HepG2 (cell line): ENCODE measurements at regions not wholly inside any gene's neighbourhood (a gene's known extent, or its start where the extent isn't known, plus 50 kb on each side); places are given as distances from the start of the nearest gene placed in this dataset.

Experiments
- ATAC-seq: fragments of 200-7000 bp; cut with Tn5 transposase; 3 replicates; pipeline ENCODE4 v1.9.1; 2020; ENCODE audit warnings: mild to moderate bottlenecking, moderate library complexity
- BruUV-seq: library from RNA; stranded (reverse); fragments of 400-500 nt; replicated peaks from 2 replicates; lab custom pipeline; 2021; lab: Mats Ljungman, UMichigan
- CTCF ChIA-PET: fragments of 300-600 bp; formaldehyde crosslinking; extraction: SDS; loops from one replicate; lab custom pipeline; 2021; ENCODE audit warnings: low total read pairs, inconsistent platforms, low intra/inter-chr PET ratio; lab: Yijun Ruan, JAX
- POLR2A ChIA-PET: fragments of 350-600 bp; sonication (Branson Sonifier 250); formaldehyde crosslinking; loops from one replicate; lab custom pipeline; 2020; ENCODE audit warnings: antibody characterized with exemption, inconsistent platforms; lab: Yijun Ruan, JAX
- DNase-seq: peaks from one replicate; pipeline ENCODE4 v3.0.0-alpha.2; 2015; ENCODE audit warnings: low spot score
- FAIRE-seq: peaks from 3 replicates; lab custom pipeline; 2011; peaks lifted over from hg19 to GRCh38; lab: Jason Lieb, UNC
- H2AFZ ChIP-seq: one replicate; pipeline ENCODE4 v1.6.1; 2011; ENCODE audit warnings: low read length, inconsistent platforms
- H3K27ac ChIP-seq: fragments of 300-600 bp; 3 replicates; pipeline ENCODE4 v1.8.0; 2011; ENCODE audit warnings: mixed run types, mild to moderate bottlenecking, mixed read lengths, low read length, inconsistent platforms; ENCODE audit not compliant: insufficient read depth; ENCODE audit errors: extremely low read length
- H3K27me3 ChIP-seq, 2 experiments: fragments of 200-600 bp in 1 of 2; 2 replicates in 1 of 2; 3 replicates in 1 of 2; pipeline versions ENCODE4 v1.6.0 to v1.8.0; 2011; ENCODE audit warnings: low read length in 2 of 2, mild to moderate bottlenecking in 2 of 2, moderate library complexity in 2 of 2, inconsistent platforms in 1 of 2; ENCODE audit not compliant: insufficient read depth in 2 of 2, control insufficient read depth in 1 of 2
- H3K36me3 ChIP-seq, 2 experiments: fragments of 200-600 bp in 1 of 2; replicated peaks in 1 of 2; 2 replicates in 1 of 2; 3 replicates in 1 of 2; pipeline versions ENCODE4 v1.5.1 to v1.8.0; 2011; ENCODE audit warnings: low read length in 2 of 2, inconsistent platforms in 1 of 2; ENCODE audit not compliant: insufficient read depth in 2 of 2, control insufficient read depth in 1 of 2
- H3K4me1 ChIP-seq: 2 replicates; pipeline ENCODE4 v1.5.1; 2012; ENCODE audit warnings: low read length, inconsistent platforms; ENCODE audit not compliant: insufficient read depth
- H3K4me2 ChIP-seq: 2 replicates; pipeline ENCODE4 v1.6.0; 2011; ENCODE audit warnings: low read depth, low read length, inconsistent platforms
- H3K4me3 ChIP-seq, 3 experiments: fragments of 200-600 bp in 1 of 3; sonication (generic), shearing (Covaris generic) in 1 of 3; replicated peaks in 1 of 3; 2 replicates each; pipeline ENCODE4 v1.5.1; 2011 to 2016; ENCODE audit warnings: low read length in 3 of 3, inconsistent platforms in 2 of 3, low read depth in 2 of 3, mild to moderate bottlenecking in 2 of 3, control low read depth in 1 of 3, mixed read lengths in 1 of 3; ENCODE audit not compliant: insufficient read depth in 1 of 3
- H3K79me2 ChIP-seq: one replicate; pipeline ENCODE4 v1.6.1; 2011; ENCODE audit warnings: low read length, inconsistent platforms; ENCODE audit not compliant: insufficient read depth
- H3K9ac ChIP-seq: 2 replicates; pipeline ENCODE4 v1.6.0; 2011; ENCODE audit warnings: mild to moderate bottlenecking, low read depth, low read length, inconsistent platforms; ENCODE audit not compliant: insufficient read depth
- H3K9me3 ChIP-seq: 2 replicates; pipeline ENCODE4 v1.5.1; 2012; ENCODE audit warnings: mild to moderate bottlenecking, low read length
- H4K20me1 ChIP-seq: 2 replicates; pipeline ENCODE4 v1.6.0; 2011; ENCODE audit warnings: inconsistent platforms, mild to moderate bottlenecking, low read length, moderate library complexity; ENCODE audit not compliant: insufficient read depth
- ATAD3A ChIP-seq: sonication (generic); formaldehyde crosslinking; IDR thresholded peaks from 2 replicates; pipeline ENCODE4 v1.4.0; 2020; ENCODE audit warnings: missing genetic modification reagents
- BCL6 ChIP-seq: IDR thresholded peaks from 2 replicates; pipeline ENCODE4 v1.6.1; 2016; ENCODE audit warnings: missing genetic modification reagents, missing compliant biosample characterization
- CBX1 ChIP-seq: IDR thresholded peaks from one replicate; pipeline ENCODE4 v1.6.1; 2016; ENCODE audit warnings: antibody characterized with exemption, low read depth
- FOXK1 ChIP-seq: sonication (generic); formaldehyde crosslinking; IDR thresholded peaks from 2 replicates; pipeline ENCODE4 v1.4.0; 2020; ENCODE audit warnings: low read depth, missing genetic modification reagents, borderline replicate concordance
- HOXA3 ChIP-seq: sonication (generic); formaldehyde crosslinking; IDR thresholded peaks from 2 replicates; pipeline ENCODE4 v1.5.0; 2020; ENCODE audit warnings: missing genetic modification reagents
- MAFG ChIP-seq: sonication (generic); formaldehyde crosslinking; IDR thresholded peaks from 2 replicates; pipeline ENCODE4 v1.5.1; 2020; ENCODE audit warnings: mild to moderate bottlenecking, missing genetic modification reagents
- PAX8 ChIP-seq: sonication (generic); formaldehyde crosslinking; IDR thresholded peaks from 2 replicates; pipeline ENCODE4 v1.8.0; 2022; ENCODE audit warnings: mild to moderate bottlenecking, missing genetic modification reagents, borderline replicate concordance
- SALL1 ChIP-seq: sonication (generic); formaldehyde crosslinking; IDR thresholded peaks from 2 replicates; pipeline ENCODE4 v1.8.0; 2022; ENCODE audit warnings: mild to moderate bottlenecking, missing genetic modification reagents
- SALL2 ChIP-seq: sonication (generic); formaldehyde crosslinking; IDR thresholded peaks from 2 replicates; pipeline ENCODE4 v1.8.1; 2023; ENCODE audit warnings: mild to moderate bottlenecking, missing genetic modification reagents, inconsistent platforms
- ZBTB7A ChIP-seq: sonication (generic); formaldehyde crosslinking; IDR thresholded peaks from 2 replicates; pipeline ENCODE4 v1.8.0; 2022; ENCODE audit warnings: mild to moderate bottlenecking, missing genetic modification reagents
- ZKSCAN5 ChIP-seq: sonication (generic); formaldehyde crosslinking; IDR thresholded peaks from 2 replicates; pipeline ENCODE4 v1.5.1; 2020; ENCODE audit warnings: mild to moderate bottlenecking, missing genetic modification reagents
- ZNF367 ChIP-seq: sonication (generic); formaldehyde crosslinking; IDR thresholded peaks from 2 replicates; pipeline ENCODE4 v1.4.0; 2020; ENCODE audit warnings: missing genetic modification reagents, borderline replicate concordance
- ZNF383 ChIP-seq: sonication (generic); formaldehyde crosslinking; IDR thresholded peaks from 2 replicates; pipeline ENCODE4 v1.4.0; 2020; ENCODE audit warnings: missing genetic modification reagents, mild to moderate bottlenecking, borderline replicate concordance
- ZNF44 ChIP-seq: sonication (generic); formaldehyde crosslinking; IDR thresholded peaks from 2 replicates; pipeline ENCODE4 v1.5.1; 2020; ENCODE audit warnings: mild to moderate bottlenecking, missing genetic modification reagents
- ZNF484 ChIP-seq: sonication (generic); formaldehyde crosslinking; IDR thresholded peaks from 2 replicates; pipeline ENCODE4 v1.5.1; 2020; ENCODE audit warnings: mild to moderate bottlenecking, low read depth, missing genetic modification reagents, borderline replicate concordance
- WGBS: methylation state at CpG from one replicate; pipeline ENCODE4 v1.1.6; 2017; ENCODE audit warnings: low lambda C conversion rate; 5-methylcytosine and 5-hydroxymethylcytosine counted together
- in situ Hi-C: cut with HindIII; loops from 2 replicates; pipeline ENCODE4 v1.10.0; 2017; ENCODE audit warnings: low pct_unique_long_range_greater_than_20kb; ENCODE audit not compliant: extremely low pct_ligation_motif_present
- intact Hi-C: fragments of 100-400 bp; cut with micrococcal nuclease; formaldehyde crosslinking; loops from one replicate; pipeline ENCODE4 v1.10.0; 2022; ENCODE audit not compliant: unreplicated experiment
- TF ChIP-seq, protein P1 (sequence below): sonication (generic); formaldehyde crosslinking; IDR thresholded peaks from 2 replicates; pipeline ENCODE4 v1.5.0; 2020; ENCODE audit warnings: mild to moderate bottlenecking, missing genetic modification reagents
- TF ChIP-seq, protein P2 (sequence below): sonication (generic); formaldehyde crosslinking; IDR thresholded peaks from 2 replicates; pipeline ENCODE4 v1.4.0; 2020; ENCODE audit warnings: missing genetic modification reagents, borderline replicate concordance
- TF ChIP-seq, protein P3 (sequence below): sonication (generic); formaldehyde crosslinking; IDR thresholded peaks from 2 replicates; pipeline ENCODE4; 2020; ENCODE audit warnings: missing genetic modification reagents, mild to moderate bottlenecking, borderline replicate concordance

DNA sequence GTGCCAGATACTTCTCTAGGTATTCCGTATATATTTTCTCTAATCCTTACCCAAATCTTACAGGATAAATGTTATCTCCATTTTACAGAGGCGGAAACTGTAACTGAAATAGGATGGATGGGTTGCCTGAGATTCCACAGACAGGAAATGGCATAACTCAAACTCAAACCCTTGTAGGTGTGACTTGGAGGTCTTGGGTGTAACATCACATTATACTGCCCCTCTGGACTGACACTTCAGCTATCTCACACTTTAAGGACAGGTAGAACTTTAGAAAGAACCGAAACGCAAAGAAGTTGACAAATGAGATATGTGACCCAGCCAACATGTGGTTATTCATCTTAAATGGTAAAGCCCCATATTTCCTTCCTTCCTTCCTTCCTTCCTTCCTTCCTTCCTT lies 122.1 kb downstream of the PDCD6IP start (continued):
- no peak for TF ChIP-seq BCL6
- no peak for TF ChIP-seq ZNF383 (CRISPR knock-in tag)
- no peak for TF ChIP-seq MAFG
- TF ChIP-seq, protein P1, sequence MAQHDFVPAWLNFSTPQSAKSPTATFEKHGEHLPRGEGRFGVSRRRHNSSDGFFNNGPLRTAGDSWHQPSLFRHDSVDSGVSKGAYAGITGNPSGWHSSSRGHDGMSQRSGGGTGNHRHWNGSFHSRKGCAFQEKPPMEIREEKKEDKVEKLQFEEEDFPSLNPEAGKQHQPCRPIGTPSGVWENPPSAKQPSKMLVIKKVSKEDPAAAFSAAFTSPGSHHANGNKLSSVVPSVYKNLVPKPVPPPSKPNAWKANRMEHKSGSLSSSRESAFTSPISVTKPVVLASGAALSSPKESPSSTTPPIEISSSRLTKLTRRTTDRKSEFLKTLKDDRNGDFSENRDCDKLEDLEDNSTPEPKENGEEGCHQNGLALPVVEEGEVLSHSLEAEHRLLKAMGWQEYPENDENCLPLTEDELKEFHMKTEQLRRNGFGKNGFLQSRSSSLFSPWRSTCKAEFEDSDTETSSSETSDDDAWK, result no peak
- no peak for TF ChIP-seq SALL2 (CRISPR knock-in tag)
- no peak for TF ChIP-seq ZBTB7A
- TF ChIP-seq, protein P2, sequence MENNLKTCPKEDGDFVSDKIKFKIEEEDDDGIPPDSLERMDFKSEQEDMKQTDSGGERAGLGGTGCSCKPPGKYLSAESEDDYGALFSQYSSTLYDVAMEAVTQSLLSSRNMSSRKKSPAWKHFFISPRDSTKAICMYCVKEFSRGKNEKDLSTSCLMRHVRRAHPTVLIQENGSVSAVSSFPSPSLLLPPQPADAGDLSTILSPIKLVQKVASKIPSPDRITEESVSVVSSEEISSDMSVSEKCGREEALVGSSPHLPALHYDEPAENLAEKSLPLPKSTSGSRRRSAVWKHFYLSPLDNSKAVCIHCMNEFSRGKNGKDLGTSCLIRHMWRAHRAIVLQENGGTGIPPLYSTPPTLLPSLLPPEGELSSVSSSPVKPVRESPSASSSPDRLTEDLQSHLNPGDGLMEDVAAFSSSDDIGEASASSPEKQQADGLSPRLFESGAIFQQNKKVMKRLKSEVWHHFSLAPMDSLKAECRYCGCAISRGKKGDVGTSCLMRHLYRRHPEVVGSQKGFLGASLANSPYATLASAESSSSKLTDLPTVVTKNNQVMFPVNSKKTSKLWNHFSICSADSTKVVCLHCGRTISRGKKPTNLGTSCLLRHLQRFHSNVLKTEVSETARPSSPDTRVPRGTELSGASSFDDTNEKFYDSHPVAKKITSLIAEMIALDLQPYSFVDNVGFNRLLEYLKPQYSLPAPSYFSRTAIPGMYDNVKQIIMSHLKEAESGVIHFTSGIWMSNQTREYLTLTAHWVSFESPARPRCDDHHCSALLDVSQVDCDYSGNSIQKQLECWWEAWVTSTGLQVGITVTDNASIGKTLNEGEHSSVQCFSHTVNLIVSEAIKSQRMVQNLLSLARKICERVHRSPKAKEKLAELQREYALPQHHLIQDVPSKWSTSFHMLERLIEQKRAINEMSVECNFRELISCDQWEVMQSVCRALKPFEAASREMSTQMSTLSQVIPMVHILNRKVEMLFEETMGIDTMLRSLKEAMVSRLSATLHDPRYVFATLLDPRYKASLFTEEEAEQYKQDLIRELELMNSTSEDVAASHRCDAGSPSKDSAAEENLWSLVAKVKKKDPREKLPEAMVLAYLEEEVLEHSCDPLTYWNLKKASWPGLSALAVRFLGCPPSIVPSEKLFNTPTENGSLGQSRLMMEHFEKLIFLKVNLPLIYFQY (CRISPR knock-in tag), result no peak
- TF ChIP-seq ZNF484 (CRISPR knock-in tag), result no peak

DNA sequence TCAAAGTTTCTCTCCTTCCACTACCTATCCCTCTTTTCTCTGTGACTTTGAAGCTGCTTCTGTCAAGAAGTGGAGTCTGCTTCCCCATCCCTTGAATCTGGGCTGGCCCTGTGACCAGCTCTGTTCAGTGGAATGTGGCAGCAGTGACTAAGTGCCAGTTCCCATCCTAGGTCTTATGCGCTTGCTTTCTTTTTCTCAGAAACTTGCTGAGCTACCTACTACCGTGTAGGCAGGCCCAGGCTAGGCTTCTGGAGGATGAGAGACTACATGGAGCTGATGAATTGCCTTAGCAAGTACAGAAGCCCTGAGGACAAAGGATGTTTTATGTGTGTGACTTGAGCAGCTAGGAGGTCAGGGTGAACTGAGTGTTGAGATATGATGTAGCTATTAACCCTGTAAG lies 123.2 kb downstream of the PDCD6IP start:
- in situ Hi-C loops (no loop called here), intact Hi-C loops (no loop called here)
- no peak overlapping the region for H3K4me3 ChIP-seq
- no peak overlapping the region for H3K27ac ChIP-seq
- ChIA-PET POLR2A (no interaction called here), CTCF (no interaction called here)
- no peaks in the 10 kb centered on the region for H3K9me3 ChIP-seq
- H3K9ac ChIP-seq, result no peak overlapping the region
- H4K20me1 ChIP-seq, result no peaks in the 10 kb centered on the region
- peaks cover 0 to 5% of the 10 kb centered on the region in 2 experiments; a peak in 1 of 5 replicates for H3K27me3 ChIP-seq
- no peaks in the 10 kb centered on the region for H3K79me2 ChIP-seq
- TF ChIP-seq ATAD3A (CRISPR knock-in tag) (no peak), ZKSCAN5 (CRISPR knock-in tag) (no peak), ZNF367 (no peak), ZNF44 (CRISPR knock-in tag) (no peak), SALL1 (no peak), FOXK1 (CRISPR knock-in tag) (no peak), CBX1 (no peak), HOXA3 (CRISPR knock-in tag) (no peak), PAX8 (CRISPR knock-in tag) (no peak)
- TF ChIP-seq, protein P3, sequence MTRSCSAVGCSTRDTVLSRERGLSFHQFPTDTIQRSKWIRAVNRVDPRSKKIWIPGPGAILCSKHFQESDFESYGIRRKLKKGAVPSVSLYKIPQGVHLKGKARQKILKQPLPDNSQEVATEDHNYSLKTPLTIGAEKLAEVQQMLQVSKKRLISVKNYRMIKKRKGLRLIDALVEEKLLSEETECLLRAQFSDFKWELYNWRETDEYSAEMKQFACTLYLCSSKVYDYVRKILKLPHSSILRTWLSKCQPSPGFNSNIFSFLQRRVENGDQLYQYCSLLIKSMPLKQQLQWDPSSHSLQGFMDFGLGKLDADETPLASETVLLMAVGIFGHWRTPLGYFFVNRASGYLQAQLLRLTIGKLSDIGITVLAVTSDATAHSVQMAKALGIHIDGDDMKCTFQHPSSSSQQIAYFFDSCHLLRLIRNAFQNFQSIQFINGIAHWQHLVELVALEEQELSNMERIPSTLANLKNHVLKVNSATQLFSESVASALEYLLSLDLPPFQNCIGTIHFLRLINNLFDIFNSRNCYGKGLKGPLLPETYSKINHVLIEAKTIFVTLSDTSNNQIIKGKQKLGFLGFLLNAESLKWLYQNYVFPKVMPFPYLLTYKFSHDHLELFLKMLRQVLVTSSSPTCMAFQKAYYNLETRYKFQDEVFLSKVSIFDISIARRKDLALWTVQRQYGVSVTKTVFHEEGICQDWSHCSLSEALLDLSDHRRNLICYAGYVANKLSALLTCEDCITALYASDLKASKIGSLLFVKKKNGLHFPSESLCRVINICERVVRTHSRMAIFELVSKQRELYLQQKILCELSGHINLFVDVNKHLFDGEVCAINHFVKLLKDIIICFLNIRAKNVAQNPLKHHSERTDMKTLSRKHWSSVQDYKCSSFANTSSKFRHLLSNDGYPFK (CRISPR knock-in tag), result no peak
- H2AFZ ChIP-seq, result no peak overlapping the region
- H3K4me1 ChIP-seq, result no peaks in the 10 kb centered on the region
- WGBS, result 13% methylated on average over 2 of the region's 2 CpGs
- no peak for ATAC-seq
- no peak for FAIRE-seq
- no TSS peak for BruUV-seq
- DNase-seq, result no peak
- H3K36me3 ChIP-seq, result no peaks in the 10 kb centered on the region
- H3K4me2 ChIP-seq, result no peak overlapping the region
